Aorta (tissue), 5 donors: ENCODE measurements at regions not wholly inside any gene's neighbourhood (a gene's known extent, or its start where the extent isn't known, plus 50 kb on each side); places are given as distances from the start of the nearest gene placed in this dataset.
A peak's percentile ranks its signal among the peaks of the same experiment; 100 is the strongest.

Experiments
- ATAC-seq: fragments of 200-7000 bp; cut with Tn5 transposase; one replicate; pipeline ENCODE4 v1.9.1; 2022; ENCODE audit warnings: moderate library complexity; ENCODE audit not compliant: low FRiP score
- DNase-seq, 2 donors: peaks; one replicate each; pipeline ENCODE4 v3.0.0-alpha.2; 2020
- H3K27ac ChIP-seq, 2 donors: one replicate each; pipeline ENCODE4 v1.5.1; 2013; ENCODE audit warnings: low read length in 2 of 2, mild to moderate bottlenecking in 2 of 2, moderate library complexity in 2 of 2, control low read depth in 1 of 2, inconsistent platforms in 1 of 2, low read depth in 1 of 2
- H3K27me3 ChIP-seq, 2 donors: one replicate each; pipeline ENCODE4 v1.6.1; 2013; ENCODE audit warnings: control low read depth in 1 of 2, low read length in 1 of 2, mild to moderate bottlenecking in 1 of 2, moderate library complexity in 1 of 2; ENCODE audit not compliant: insufficient read depth in 2 of 2, control insufficient read depth in 1 of 2
- H3K36me3 ChIP-seq, 2 donors: one replicate each; pipeline ENCODE4 v1.6.1; 2013; ENCODE audit warnings: control low read depth in 1 of 2, low read length in 1 of 2, mild to moderate bottlenecking in 1 of 2; ENCODE audit not compliant: insufficient read depth in 2 of 2, control insufficient read depth in 1 of 2
- H3K4me1 ChIP-seq, 2 donors: one replicate each; pipeline ENCODE4 v1.6.1; 2013; ENCODE audit warnings: low read length in 2 of 2, control low read depth in 1 of 2, mild to moderate bottlenecking in 1 of 2, moderate library complexity in 1 of 2; ENCODE audit not compliant: insufficient read depth in 2 of 2, control insufficient read depth in 1 of 2
- H3K4me3 ChIP-seq, 2 donors: one replicate each; pipeline ENCODE4 v1.5.1; 2013; ENCODE audit warnings: low read length in 2 of 2, control low read depth in 1 of 2, mild to moderate bottlenecking in 1 of 2
- H3K9me3 ChIP-seq: one replicate; pipeline ENCODE4 v1.6.1; 2013; ENCODE audit warnings: mild to moderate bottlenecking, low read length; ENCODE audit not compliant: control insufficient read depth
- WGBS, 2 donors: extraction: QIAGEN DNeasy Blood & Tissue Kit; methylation state at CpG; one replicate each; pipeline ENCODE4 v1.1.7; 2013; 5-methylcytosine and 5-hydroxymethylcytosine counted together
- intact Hi-C, 2 donors: fragments of 100-400 bp; cut with DNase I; formaldehyde crosslinking; loops; one replicate each; pipeline versions ENCODE4 v1.14.2 to v1.15.0; 2022
- donor health status: healthy with polysubstance abuse.
- donor health status: Bipolar disorder and iron deficiency.
- donor health status: DM: no; HTN: no; CAD: no.
- donor health status: DM: no; HTN: no; CAD: no.
- donor health status: DM: yes; HTN: yes; CAD: no.

DNA sequence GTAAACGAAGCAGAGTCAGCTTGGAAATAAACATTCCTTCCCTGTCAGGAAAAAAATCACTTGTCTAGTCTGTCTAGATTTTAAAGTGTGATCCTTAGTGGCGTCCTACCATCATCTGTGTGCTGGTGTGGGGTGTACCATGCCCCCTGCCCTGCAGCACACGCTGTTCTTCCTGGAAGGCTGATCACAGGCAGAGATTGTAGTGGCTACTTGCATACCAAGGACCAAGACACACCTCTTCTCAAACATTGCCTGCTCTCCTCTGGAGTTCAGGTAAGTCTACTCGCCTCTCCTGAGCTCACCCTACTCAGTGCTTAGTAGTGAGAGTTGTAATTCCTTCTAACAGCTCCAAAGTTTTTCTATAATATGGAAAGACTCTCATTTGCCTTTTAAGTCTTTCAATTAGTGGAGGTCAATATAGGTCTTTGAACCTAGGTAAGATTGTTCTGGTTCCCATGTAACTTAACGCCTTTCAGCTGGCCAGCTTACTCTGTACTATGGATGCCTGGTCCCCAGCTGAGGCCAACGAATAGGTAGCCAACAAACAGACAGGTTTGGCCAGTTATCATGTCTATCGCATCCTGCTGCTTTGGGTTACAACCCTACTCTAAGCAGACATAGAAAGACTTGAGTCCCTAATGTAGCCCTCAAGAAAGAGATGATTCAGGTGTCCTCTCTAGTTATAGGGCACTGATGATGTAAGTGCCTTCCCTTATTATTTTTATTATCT, 55.4 kb downstream of the XCL1 start:
- ATAC-seq: no peak
- H3K36me3 ChIP-seq: no peaks in the 10 kb centered on the region
- peaks cover 0 to 4% of the 10 kb centered on the region in 2 donors for H3K4me1 ChIP-seq
- H3K4me3 ChIP-seq: no peak overlapping the region
- no peaks in the 10 kb centered on the region for H3K9me3 ChIP-seq
- no peaks in the 10 kb centered on the region for H3K27me3 ChIP-seq
- 76 to 89% methylated on average over 7 of the region's 7 CpGs for whole genome bisulfite sequencing, 2 donors
- DNase-seq: no peak
- no peak overlapping the region for H3K27ac ChIP-seq
- intact Hi-C loops: no loop called here

DNA sequence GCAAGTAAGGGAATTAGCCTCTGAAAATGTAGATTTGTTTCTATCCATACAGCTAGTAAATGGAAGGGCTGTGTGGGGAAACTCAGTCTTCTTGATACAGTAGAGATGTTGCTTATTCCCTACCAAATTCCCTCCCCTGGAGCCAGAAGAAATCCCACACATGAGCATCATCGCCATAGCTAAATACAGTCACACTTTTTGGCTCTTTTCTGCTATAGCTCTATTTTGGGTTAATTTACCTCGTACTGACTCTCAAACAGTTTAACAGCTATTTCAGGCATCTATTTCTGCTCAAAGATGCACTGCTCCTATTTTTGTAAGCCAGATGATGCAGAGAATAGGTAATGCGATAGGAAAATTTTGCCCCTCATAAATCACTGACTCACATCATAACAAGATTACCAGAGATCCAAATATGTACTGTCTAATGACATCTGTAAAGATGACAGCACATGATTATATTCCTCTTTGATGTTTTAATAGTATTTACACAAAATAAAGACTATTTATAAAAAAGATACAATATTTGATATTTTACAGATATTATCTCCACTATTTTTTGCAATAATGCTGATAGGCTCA, 58.6 kb downstream of the XCL1 start:
- ATAC-seq: no peak
- Histone ChIP-seq H3K36me3 (no peaks in the 10 kb centered on the region), H3K9me3 (no peaks in the 10 kb centered on the region), H3K4me1 (peaks cover 0 to 4% of the 10 kb centered on the region in 2 donors), H3K4me3 (no peak overlapping the region), H3K27ac (no peak overlapping the region), H3K27me3 (no peaks in the 10 kb centered on the region)
- intact Hi-C loops: no loop called here
- DNase-seq: no peak
- WGBS, 2 donors: 64 to 67% methylated on average over 3 of the region's 3 CpGs

DNA sequence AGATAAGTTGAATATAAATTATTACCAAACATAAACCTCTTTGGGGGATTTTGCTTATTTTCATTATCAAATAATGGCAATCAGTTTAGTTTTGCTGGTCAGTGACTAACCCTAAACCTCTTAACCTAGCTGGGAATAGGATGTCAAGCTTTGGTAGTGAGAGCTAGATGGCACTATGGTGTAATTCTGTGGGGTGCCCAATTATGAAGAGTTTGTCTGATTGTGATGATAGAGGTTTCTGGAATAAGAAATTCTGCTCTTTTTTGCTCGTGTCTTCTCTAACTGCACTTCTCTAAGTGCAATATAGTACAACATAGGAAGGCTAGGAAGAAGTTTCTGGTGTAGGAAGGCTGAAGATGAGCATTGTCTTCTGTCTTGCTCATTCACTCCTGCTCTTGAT, 59.8 kb downstream of the XCL1 start:
- 20 to 24% methylated on average over 1 of the region's 1 CpG for WGBS, 2 donors
- intact Hi-C loops: no loop called here
- H3K9me3 ChIP-seq: no peaks in the 10 kb centered on the region
- peaks cover 0 to 4% of the 10 kb centered on the region in 2 donors for H3K4me1 ChIP-seq
- H3K27me3 ChIP-seq: no peaks in the 10 kb centered on the region
- H3K27ac ChIP-seq: peak overlapping the region in 1 of 2 donors; percentile 25
- no peaks in the 10 kb centered on the region for H3K36me3 ChIP-seq
- ATAC-seq (peak; percentile 71), DNase-seq (no peak)
- no peak overlapping the region for H3K4me3 ChIP-seq

DNA sequence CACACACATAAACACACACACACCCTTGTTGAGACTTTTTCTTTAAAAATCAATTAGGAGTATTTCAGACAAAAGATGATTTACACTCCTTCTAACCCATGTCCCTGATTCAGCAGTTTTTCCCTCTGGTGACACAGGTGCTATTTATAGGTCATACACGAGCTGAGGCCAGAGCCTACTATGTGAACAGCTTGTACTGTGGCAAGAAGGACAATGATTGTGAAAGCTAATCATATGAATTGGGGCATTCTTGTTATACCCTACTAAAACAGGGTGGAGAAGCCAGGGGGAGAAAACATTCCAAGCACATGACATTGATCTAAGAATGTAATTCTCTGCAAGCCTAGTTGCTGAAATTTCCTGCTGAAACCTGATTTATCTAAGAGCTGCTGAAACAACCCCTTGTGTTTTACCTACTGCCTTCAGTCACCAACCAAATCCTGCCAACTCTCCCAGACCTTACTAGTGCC, 60.3 kb downstream of the XCL1 start:
- no peak for DNase-seq

DNA sequence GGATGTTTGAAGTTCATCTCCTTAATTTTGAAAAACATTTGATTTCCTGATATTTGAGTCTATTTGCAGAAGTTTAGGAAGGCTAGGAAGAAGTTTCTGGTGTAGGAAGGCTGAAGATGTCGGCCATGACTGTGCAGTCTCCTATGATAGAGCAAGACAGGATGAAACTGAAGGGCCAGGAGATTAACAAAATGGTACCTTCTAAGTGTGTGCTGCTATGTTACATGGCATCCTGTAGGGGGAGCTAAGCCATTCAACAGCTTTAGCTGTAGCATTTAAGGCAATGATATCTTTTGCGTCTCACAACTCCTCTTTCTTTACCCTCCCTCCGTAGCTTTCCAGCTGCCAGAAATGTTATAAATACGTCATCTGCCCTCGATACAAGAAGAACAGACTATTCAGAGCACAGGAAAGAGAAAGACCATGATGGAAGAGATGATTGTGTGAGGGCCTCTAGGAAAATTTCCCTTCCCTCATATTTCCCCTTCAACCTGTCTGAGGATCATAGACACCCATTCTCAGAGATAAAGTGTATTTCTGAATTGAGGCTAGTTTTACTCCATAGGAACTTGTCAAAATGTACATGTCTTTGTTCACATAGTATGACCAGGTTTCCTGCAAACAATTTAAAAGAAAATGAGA, 61.1 kb downstream of the XCL1 start:
- peaks cover 0 to 4% of the 10 kb centered on the region in 2 donors for H3K4me1 ChIP-seq
- 85 to 92% methylated on average over 5 of the region's 5 CpGs for WGBS, 2 donors
- no peaks in the 10 kb centered on the region for H3K36me3 ChIP-seq
- ATAC-seq (no peak), DNase-seq (no peak)
- no peak overlapping the region for H3K4me3 ChIP-seq
- no peaks in the 10 kb centered on the region for H3K27me3 ChIP-seq
- peak overlapping the region in 1 of 2 donors; percentile 54 for H3K27ac ChIP-seq
- intact Hi-C loops: no loop called here
- H3K9me3 ChIP-seq: no peaks in the 10 kb centered on the region

More for the DNA sequence above, 60.3 kb downstream of the XCL1 start:
- peak; percentile 71 for ATAC-seq
- 0 to 4% methylated on average over 1 of the region's 1 CpG for WGBS, 2 donors
- no peaks in the 10 kb centered on the region for H3K27me3 ChIP-seq
- H3K4me1 ChIP-seq: peaks cover 0 to 4% of the 10 kb centered on the region in 2 donors
- intact Hi-C loops: no loop called here
- H3K36me3 ChIP-seq: no peaks in the 10 kb centered on the region
- peak overlapping the region; percentile 25 to 49 for H3K27ac ChIP-seq
- H3K9me3 ChIP-seq: no peaks in the 10 kb centered on the region
- no peak overlapping the region for H3K4me3 ChIP-seq

DNA sequence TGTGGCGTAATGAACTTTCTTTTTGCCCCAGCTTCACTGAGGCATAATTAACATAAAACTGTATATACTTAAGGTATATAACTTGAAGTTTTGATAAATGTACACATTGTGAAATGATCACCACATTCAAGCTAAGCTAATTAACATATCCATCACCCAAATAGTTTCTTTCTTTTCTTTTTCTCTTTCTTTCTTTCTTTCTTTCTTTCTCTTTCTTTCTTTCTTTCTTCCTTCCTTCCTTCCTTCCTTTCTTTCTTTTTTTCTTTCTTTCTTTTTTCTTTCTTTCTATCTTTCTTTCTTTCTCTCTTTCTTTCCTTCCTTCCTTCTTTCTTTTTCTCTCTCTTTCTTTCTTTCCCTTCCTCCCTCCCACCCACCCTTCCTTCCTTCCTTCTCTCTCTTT, 62.5 kb downstream of the XCL1 start:
- Histone ChIP-seq H3K27ac (no peak overlapping the region), H3K4me3 (no peak overlapping the region), H3K4me1 (peaks cover 0 to 4% of the 10 kb centered on the region in 2 donors), H3K9me3 (no peaks in the 10 kb centered on the region), H3K27me3 (no peaks in the 10 kb centered on the region), H3K36me3 (no peaks in the 10 kb centered on the region)
- no peak for DNase-seq
- WGBS, 2 donors: 95 to 99% methylated on average over 1 of the region's 1 CpG
- intact Hi-C loops: no loop called here
- no peak for ATAC-seq

DNA sequence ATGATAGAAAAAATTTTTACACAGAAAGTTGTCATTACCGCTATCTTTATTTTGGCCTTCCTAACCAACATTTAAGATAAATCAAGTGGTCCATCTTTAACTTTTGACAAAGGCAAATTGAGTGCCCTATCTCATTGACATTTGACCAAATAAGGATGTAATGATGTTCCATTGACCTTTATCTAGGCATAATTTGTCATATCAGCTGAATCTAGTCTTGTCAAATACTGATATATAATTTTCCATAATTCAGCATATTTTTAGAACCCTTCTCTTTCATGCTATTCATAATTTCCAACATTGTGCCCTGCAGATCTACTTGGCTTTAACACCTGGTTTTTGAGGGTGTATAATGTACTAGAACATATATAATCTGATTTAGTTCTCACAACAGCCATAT, 63.8 kb downstream of the XCL1 start:
- Histone ChIP-seq H3K27me3 (no peaks in the 10 kb centered on the region), H3K27ac (no peak overlapping the region), H3K36me3 (no peaks in the 10 kb centered on the region), H3K9me3 (no peaks in the 10 kb centered on the region), H3K4me3 (no peak overlapping the region), H3K4me1 (peaks cover 0 to 4% of the 10 kb centered on the region in 2 donors)
- ATAC-seq: no peak
- intact Hi-C loops: no loop called here
- 97 to 100% methylated on average over 1 of the region's 1 CpG for WGBS, 2 donors
- DNase-seq: no peak

DNA sequence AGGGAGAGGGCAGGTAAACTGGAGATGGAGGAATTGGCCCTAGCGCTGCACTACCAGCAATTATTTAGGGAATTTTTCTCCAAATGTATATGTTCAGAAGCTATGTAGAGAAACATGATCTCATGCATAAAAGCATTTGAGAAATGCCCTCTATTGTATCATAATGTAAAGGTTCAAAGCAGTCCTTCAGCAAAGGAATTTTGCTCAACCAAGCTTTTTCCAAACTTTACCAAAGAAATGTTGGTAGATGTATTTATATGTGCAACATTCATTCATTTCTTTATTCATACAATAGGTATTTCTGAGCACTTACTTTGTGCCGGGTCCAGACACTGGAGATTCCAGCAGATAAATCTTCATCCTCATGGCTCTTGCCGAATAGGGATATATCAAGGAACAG, 64.4 kb downstream of the XCL1 start:
- peaks cover 0 to 4% of the 10 kb centered on the region in 2 donors for H3K4me1 ChIP-seq
- no peaks in the 10 kb centered on the region for H3K27me3 ChIP-seq
- H3K27ac ChIP-seq: no peak overlapping the region
- no peak overlapping the region for H3K4me3 ChIP-seq
- H3K36me3 ChIP-seq: no peaks in the 10 kb centered on the region
- no peaks in the 10 kb centered on the region for H3K9me3 ChIP-seq
- intact Hi-C loops: no loop called here
- DNase-seq (no peak), ATAC-seq (no peak)
- WGBS, 2 donors: 63 to 76% methylated on average over 3 of the region's 3 CpGs

DNA sequence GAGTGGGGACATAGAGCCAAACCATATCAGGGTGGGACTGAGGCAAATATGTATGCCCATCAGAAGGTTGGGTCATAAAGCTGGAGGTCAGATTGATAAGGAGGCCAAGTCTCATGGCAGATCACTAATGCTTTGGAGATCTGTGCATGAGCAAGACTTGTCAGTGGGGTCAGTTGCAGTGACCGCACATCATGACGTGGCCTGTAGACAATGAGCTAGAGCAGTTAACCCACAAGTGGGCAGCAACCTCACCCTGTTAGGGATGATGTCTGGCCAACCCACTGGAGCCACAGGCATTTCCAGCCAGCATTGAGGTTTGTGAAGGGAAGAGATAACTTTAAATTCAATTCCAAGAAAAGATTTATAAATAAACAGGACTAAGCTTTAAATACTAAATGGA, 66.7 kb downstream of the XCL1 start:
- no peak overlapping the region for H3K27ac ChIP-seq
- H3K4me1 ChIP-seq: no peaks in the 10 kb centered on the region
- DNase-seq (no peak), ATAC-seq (no peak)
- H3K9me3 ChIP-seq: no peaks in the 10 kb centered on the region
- no peaks in the 10 kb centered on the region for H3K36me3 ChIP-seq
- no peak overlapping the region for H3K4me3 ChIP-seq
- 90 to 94% methylated on average over 2 of the region's 2 CpGs for WGBS, 2 donors
- intact Hi-C loops: no loop called here
- no peaks in the 10 kb centered on the region for H3K27me3 ChIP-seq
